Fibroblast of skin of scalp (primary cell): ENCODE measurements at regions not wholly inside any gene's neighbourhood (a gene's known extent, or its start where the extent isn't known, plus 50 kb on each side); places are given as distances from the start of the nearest gene placed in this dataset.

Source experiments
- DNase-seq: peaks from one replicate; pipeline ENCODE4 v3.0.0-alpha.2; 2013

DNA sequence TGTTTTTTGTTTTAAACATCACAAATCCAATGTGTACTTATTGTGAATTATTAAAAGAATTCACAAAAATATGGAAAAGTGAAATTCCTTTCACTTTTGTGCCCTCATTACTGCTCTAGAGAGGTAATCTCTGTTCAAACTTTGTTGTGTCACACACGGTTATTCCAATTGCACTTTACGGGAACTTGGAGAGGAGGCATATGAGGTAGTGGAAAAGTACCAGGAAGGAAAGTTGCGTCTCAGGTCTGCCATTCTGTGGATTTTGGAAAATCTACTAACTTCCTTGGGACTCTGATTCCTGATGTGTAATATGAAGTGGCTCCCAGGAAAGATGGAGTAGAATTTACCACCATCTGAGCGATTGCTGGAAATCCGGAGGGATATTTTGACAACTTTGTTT lies 90.9 kb upstream of the DCN start:
- DNase-seq = no peak

DNA sequence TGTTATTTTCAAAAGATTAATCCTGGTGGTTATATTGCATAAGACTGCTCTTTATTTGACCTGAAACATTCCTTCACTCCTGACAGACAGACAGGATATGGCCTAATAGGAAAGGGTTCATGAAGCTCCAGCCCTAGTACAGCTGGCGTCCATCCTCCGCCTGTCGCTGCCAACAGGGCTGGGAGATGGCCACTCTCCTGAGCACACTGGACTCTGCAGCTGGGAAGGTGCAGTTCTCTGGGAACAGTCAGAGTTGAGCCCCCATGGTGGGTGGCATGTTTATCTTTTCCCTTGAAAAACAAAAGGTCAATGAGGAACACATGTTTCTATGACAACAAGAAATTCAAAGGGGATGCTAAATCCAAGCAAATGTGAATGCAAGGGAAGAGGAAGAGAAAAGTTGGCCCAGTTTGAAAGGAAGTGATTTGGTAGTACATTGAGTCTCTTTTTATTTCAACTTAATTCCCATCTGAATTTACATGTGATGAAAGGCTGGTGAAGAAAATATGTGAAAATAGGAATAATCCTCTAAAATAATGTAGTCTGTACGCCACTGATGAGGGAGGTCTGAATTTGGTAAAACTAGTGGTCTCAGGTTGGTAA lies 89.9 kb upstream of the DCN start:
- no peak for DNase-seq

DNA sequence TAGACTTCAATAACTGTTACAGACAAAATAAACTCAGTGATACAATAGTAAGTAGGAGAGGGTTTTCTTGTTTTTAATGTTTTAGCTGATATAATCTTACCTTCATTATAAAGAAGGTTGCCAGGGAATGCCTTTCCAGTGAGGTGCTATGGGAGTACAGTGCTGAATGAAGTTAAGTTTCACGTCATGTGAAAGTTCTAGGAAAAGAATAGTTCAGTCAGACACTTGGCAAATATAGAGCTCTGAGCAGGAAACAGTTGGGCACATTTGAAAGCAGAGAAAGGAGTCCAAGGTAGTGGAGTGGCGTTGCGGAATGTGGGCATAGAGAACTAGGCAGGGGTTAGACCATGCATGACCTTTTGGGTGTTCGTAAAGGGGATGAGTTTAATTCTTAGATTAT lies 88.6 kb upstream of the DCN start:
- no peak for DNase-seq

DNA sequence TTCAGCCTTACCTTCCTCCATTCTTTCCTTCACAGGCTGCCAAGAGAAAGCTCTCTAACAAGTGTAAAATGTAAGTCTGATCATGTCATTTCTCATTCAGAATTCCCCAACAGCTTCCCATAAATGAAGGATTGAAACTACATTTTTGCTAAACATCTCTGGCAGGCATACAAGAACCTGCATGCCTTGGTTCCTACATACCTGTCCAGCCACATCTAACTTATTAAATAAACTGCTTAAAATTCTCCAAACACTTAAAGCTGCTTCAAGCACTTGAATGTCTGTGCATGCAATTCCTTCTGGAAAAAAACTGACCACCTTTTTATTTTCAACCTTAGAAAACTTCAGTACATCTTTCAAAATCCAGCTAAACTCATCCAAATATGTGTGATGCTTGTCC lies 84.4 kb upstream of the DCN start:
- DNase-seq = no peak

DNA sequence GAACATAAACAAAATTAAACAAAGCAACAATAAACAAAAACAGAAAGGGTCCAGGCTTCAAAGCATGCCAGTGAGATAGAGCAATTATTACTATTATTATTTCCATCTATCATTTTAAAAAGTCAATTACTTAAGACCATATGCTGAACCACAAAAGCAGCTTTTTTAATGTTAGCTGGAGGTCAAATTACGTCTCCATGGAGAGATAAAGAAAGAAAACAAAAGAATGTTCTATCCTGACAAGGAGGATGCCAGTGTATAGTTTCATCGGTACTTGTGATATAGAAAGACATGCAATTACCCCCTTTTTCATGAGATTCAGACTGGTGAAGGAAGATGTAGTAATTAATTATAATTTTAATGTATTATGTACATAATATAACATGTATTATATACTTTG lies 81.6 kb upstream of the DCN start:
- no peak for DNase-seq

DNA sequence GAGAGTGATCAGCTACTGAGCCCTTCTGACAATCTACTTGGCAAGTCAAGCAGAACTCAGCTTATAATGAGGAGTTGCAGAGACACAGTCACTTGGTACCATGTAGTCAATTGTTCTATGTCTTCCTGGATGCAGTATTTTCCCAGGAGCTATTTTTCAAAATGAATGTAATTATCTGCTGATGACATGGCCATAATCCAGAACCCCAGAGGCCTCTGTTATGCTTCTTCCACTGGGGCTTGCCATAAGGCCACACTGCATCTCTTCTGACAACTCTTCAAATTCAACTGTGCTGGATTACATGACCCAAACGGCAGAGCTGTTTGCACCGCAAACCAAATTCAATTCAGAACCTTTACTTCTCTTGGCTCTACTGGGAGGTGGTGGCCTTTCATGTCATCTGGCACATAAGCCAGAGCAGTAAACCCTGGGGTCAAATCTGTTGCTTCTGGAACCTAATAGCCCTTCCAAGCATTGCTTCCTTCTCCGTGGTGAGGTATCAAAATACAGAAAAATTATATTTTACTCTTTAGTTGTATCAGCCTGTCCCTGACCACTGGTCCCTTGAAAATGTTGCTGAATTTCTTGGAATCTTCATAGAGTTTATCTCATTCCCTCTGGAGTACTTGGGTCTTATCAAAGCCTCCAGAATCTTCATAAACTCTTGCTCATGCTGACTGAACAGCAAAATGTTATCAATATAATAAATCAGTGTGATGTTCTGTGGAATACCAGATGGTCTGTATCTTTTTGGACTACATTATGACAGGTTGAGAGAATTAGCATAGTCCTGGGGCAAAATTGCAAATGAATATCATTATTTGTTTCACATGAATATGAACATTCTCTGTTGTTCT lies 79.4 kb upstream of the DCN start:
- DNase-seq = no peak

DNA sequence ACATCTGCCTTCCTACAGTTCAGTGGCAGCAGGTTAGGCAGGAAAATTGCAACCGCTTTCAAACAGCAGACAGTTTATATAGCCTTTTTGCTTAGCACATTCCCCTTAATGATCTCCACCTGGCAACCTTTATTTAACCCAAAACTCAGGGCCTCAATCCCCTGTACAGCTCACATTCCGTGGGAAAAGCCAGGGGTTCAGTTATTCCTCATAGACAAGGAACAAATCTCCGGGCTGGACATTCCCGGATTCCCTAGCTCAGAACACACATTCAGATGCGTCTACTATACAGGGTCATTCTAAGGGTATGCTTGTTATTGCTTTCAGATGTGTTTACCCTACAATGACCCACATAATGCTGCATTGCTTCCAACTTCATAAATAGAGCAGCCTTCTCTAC lies 73.8 kb upstream of the DCN start:
- no peak for DNase-seq

DNA sequence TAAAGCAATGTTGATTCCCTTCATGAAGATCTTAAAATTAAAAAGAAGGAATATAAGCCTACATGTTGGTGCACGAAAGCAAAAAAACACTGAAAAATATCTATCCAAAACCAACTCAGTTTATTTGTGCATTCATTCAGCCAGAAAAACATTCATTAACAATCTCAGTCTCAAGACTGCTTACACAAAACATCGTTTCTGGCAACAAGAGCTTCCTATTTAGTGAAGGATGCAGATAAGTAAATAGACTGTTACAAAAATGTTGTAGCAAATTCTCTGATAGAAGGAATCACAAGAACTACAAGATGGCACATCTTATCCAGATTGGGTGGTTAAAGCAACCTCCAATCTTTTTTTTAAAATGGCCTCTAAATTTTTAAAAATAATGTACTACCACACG lies 69.7 kb upstream of the DCN start:
- DNase-seq = no peak

DNA sequence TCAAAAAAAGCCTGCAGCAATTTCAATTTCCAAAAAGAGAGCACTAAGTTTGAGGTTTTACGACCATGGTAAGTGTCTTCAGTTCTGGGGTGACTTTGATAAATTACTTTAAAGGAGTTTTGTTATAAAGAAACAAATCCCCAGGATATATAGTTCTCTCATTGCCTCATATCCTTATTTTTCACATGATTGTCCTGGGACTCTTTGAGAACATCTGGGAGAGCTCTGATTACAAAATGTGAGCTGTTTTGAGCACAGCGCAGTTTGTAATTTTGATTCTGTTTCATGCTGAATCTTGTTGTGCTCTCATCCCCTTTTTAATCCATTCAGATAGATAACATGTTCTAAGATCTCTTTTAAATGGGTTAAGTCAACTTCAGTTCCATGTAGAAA lies 67.7 kb upstream of the DCN start:
- no peak for DNase-seq

DNA sequence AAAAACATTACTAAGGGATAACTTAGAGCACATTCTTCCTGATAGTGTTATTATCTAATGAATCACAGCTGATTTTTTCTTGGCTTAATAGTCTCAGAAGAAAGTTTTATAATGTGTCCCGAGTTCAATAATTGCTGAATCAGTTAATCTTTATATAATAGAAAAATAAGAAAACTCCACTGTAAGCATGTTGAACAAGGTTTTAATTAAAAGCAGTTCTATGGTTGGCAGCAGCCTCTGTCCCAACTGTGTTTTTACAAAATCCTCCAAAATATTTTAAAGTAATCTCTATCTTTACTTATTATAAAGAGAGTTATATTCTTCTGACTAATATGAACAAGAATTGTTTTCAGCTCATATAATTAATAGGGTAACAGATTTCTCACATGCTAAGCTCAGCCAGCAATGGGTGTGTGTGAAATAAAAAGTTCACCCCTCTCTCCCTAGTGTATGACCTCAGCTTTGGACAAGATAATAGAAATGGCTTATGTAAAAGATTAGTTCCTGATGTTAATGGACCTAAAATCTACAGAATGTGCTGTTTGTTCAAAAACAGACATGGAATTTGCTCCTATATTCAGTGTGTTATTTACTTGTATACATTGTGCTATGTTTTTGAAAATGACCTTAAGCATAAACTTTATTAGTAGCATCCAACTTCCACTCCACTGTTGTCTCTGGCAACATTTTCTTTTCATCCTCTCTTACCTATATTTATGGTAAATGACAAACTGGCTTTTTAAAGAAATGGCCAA lies 67.1 kb upstream of the DCN start:
- peak; percentile 68 for DNase-seq

DNA sequence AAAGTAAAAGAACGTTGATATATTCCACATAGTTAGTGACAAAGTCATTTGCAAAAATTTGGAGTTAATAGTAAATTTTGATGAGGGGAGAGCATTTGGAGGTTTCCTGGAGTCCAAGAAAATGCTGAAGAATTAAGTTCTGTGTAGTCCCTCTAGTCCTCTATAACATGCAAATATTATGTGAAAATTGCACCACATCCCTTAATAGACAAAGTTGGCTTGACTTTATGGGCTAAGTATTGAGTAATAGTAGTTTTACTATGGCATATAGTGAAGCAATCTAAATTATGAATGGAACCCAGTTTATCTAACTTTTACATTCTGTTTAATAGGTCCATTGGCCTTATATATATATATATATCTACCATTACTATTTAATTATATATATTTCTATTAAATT lies 66.4 kb upstream of the DCN start:
- DNase-seq = peak; percentile 51

DNA sequence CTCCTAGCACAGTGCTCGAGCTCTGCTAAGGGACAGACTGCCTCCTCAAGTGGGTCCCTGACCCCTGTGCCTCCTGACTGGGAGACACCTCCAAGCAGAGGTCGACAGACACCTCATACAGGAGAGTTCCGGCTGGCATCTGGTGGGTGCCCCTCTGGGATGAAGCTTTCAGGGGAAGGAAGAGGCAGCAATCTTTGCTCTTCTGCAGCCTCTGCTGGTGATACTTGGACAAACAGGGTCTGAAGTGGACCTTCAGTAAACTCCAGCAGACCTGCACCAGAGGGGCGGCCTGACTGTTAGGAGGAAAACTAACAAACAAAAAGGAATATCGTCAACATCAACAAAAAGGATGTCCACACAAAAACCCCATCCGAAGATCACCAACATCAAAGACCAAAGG lies 60.6 kb upstream of the DCN start:
- peak; percentile 42 for DNase-seq

DNA sequence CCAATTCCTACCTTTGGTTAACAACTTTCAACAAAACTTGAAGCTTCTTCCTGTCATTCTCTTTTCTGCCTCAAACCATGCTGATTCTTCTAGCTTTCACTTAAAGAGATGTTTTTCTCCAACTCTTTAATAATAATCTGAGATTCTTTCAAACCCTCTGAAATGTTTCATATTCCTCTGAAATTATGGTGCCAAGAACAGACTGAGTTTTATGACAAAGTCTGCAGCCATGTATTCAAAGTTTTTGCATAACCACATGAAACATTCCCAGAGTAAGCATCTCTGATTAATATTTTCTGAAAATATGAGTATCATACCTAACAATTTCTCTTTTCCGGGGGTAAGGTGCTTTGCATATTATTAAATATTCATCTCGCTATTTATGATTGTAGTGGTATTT lies 59.1 kb upstream of the DCN start:
- peak; percentile 27 for DNase-seq

DNA sequence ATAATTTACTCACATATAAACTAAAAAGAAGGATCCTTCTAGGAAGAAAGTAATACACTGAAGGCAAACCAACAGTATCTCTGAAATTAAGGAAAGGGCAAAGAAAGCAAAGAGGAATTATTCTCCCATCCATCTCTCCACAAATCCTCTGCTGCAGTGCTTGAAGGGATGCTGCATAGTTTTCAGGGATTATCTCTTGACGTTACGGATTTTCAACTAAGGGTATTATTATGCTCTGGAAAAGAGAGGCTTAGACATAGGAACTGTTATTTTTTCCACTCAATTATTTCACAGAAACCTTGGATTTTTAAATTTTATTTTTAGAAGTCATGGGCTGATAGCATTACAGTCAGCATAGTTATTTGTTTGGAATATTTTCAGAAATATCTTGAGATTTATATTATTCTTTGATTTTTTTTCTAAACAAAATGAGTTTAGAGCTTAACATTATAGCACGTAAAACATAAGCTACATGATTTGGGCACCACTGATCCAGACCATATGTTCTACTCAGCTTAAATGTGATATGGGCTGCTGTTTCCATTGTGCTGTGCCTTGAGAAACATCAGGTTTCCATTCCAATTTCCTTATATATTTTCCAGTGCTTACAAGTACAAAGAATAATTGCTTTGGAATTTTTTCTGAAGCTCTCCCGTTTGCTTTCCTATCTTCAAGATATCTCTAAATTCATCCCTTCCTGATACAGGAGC lies 57.9 kb upstream of the DCN start:
- no peak for DNase-seq

DNA sequence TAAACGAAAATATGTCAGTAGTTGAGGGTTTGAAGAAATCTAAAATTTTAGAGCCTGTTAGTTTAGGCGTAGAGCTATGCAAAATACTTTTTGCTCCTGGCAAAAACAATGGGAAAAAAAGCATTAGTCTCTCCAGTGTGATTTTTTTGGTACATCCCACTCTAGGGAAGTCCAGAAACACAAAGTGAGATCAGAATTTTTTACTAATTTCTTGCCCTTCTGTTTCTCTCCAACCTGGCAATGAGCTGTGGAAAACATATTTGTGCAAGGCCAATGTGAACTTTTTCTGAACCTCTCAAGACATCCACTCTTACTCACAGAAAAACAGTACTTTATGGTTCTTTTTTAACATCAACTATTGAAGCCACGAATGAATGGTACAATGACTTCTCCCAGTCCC lies 56.9 kb upstream of the DCN start:
- DNase-seq = no peak
